Esophagus muscularis mucosa (tissue), 4 donors: ENCODE measurements at regions not wholly inside any gene's neighbourhood (a gene's known extent, or its start where the extent isn't known, plus 50 kb on each side); places are given as distances from the start of the nearest gene placed in this dataset.

Source experiments
- CTCF ChIP-seq, 3 experiments: fragments of 200-600 bp in 2 of 3; fragments of 450-650 bp in 1 of 3; sonication (generic) in 2 of 3; IDR thresholded peaks; one replicate each; pipeline ENCODE4 v1.5.1; 2017 to 2019; ENCODE audit warnings: antibody characterized with exemption in 3 of 3, mild to moderate bottlenecking in 2 of 3, moderate library complexity in 1 of 3
- EP300 ChIP-seq: sonication (generic); formaldehyde crosslinking; IDR thresholded peaks from one replicate; pipeline ENCODE4 v1.6.1; 2017; ENCODE audit warnings: antibody characterized with exemption
- POLR2A ChIP-seq: fragments of 450-650 bp; IDR thresholded peaks from one replicate; pipeline ENCODE4 v1.6.1; 2017; ENCODE audit warnings: antibody characterized with exemption, moderate library complexity, mild to moderate bottlenecking, low read depth
- POLR2AphosphoS5 ChIP-seq, 2 donors: sonication (generic); formaldehyde crosslinking; IDR thresholded peaks; one replicate each; pipeline ENCODE4 v1.6.1; 2017; ENCODE audit warnings: antibody characterized with exemption in 2 of 2

DNA sequence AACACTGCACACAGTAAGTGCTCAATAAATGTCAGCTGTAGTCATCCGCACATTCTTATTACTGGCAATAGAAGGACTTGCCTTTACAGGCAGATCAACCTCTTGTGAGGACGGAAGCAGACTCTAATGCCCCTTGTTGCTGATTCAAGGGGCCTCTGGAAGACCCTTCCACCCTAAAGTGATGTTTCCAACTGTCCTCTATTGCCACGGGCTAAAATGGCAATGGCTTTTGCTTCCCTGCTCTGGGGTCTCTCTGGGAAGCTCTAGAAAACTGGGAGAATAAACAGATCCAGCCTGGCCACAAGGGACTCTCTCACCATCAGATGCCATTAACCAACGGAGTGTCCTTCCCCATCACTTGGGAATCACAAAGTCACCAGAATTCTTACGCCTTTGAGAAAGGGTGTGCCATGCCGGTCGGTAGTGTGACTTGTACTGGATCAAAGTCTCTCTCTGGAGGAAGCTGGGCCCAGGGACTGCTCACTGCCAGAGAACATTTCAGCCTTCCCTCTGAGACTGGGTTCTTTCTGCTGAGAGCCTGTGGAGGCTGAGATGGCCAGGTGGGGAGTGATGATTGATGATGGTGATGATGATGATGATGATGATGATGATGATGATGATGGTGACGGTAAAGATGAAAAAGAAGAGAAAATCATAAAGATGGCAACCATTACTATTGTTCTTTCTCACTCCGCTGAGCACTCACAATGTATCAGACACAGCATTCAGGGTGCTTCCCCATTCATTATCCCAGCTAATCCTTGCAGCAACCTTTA lies 146.8 kb downstream of the CYLD start:
- TF ChIP-seq POLR2A: no peak
- no peak for TF ChIP-seq POLR2AphosphoS5 (IDR thresholded peaks at IDR 0.05)
- TF ChIP-seq EP300: no peak
- no peak for TF ChIP-seq CTCF (IDR thresholded peaks at IDR 0.05)
